Activated naive CD4-positive, alpha-beta T cell treated with anti-CD3 and anti-CD28 coated beads, Interleukin-2, amount 50 U/mL, for 24 hours (primary cell): ENCODE measurements at regions not wholly inside any gene's neighbourhood (a gene's known extent, or its start where the extent isn't known, plus 50 kb on each side); places are given as distances from the start of the nearest gene placed in this dataset.
"Not testable (repeated sequence)": the region's sequence is repeated elsewhere in the genome, so short reads cannot be mapped to it uniquely, and the experiment has no call there.

Experiments used
- H3K27ac Mint-ChIP-seq: one replicate; pipeline ENCODE4 v1.8.0; 2021; ENCODE audit warnings: mild to moderate bottlenecking, mixed read lengths
- H3K27me3 Mint-ChIP-seq: one replicate; pipeline ENCODE4 v1.8.0; 2021; ENCODE audit warnings: mixed read lengths
- H3K36me3 Mint-ChIP-seq: one replicate; pipeline ENCODE4 v1.8.0; 2021; ENCODE audit warnings: mixed read lengths
- H3K4me1 Mint-ChIP-seq: one replicate; pipeline ENCODE4 v1.8.0; 2021; ENCODE audit warnings: mixed read lengths
- H3K4me3 Mint-ChIP-seq: one replicate; pipeline ENCODE4 v1.8.0; 2021; ENCODE audit warnings: mild to moderate bottlenecking, mixed read lengths
- H3K9me3 Mint-ChIP-seq: one replicate; pipeline ENCODE4 v1.8.0; 2021; ENCODE audit warnings: mixed read lengths

- Mint-ChIP-seq H3K4me1 (no peaks in the 10 kb centered on the region), H3K9me3 (peaks cover 6% of the 10 kb centered on the region), H3K27me3 (no peaks in the 10 kb centered on the region), H3K36me3 (no peaks in the 10 kb centered on the region), H3K27ac (no peak overlapping the region), H3K4me3 (no peak overlapping the region)
Observed at GRCh38 chr5:27473307-27474046, 435.1 kb upstream of the CDH9 start.

GRCh38 chr5:27472871-27473270 lies 434.5 kb upstream of the CDH9 start:
- peaks cover 2% of the 10 kb centered on the region for H3K9me3 Mint-ChIP-seq
- H3K4me1 Mint-ChIP-seq: no peaks in the 10 kb centered on the region
- no peaks in the 10 kb centered on the region for H3K27me3 Mint-ChIP-seq
- H3K4me3 Mint-ChIP-seq: no peak overlapping the region
- no peak overlapping the region for H3K27ac Mint-ChIP-seq
- no peaks in the 10 kb centered on the region for H3K36me3 Mint-ChIP-seq

- no peak overlapping the region for H3K27ac Mint-ChIP-seq
- no peaks in the 10 kb centered on the region for H3K27me3 Mint-ChIP-seq
- no peak overlapping the region for H3K4me3 Mint-ChIP-seq
- no peaks in the 10 kb centered on the region for H3K36me3 Mint-ChIP-seq
- no peaks in the 10 kb centered on the region for H3K9me3 Mint-ChIP-seq
- no peaks in the 10 kb centered on the region for H3K4me1 Mint-ChIP-seq
Observed at GRCh38 chr5:27472000-27472763, 433.8 kb upstream of the CDH9 start.

- Mint-ChIP-seq H3K27me3 (no peaks in the 10 kb centered on the region), H3K9me3 (peaks cover 1% of the 10 kb centered on the region), H3K27ac (no peak overlapping the region), H3K36me3 (no peaks in the 10 kb centered on the region), H3K4me1 (no peaks in the 10 kb centered on the region), H3K4me3 (no peak overlapping the region)
Observed at GRCh38 chr5:27466959-27467358, 428.6 kb upstream of the CDH9 start.

- H3K36me3 Mint-ChIP-seq: no peaks in the 10 kb centered on the region
- H3K27me3 Mint-ChIP-seq: no peaks in the 10 kb centered on the region
- peaks cover 4% of the 10 kb centered on the region for H3K9me3 Mint-ChIP-seq
- no peak overlapping the region for H3K4me3 Mint-ChIP-seq
- H3K27ac Mint-ChIP-seq: no peak overlapping the region
- H3K4me1 Mint-ChIP-seq: no peaks in the 10 kb centered on the region
Observed at GRCh38 chr5:27465140-27465539, 426.8 kb upstream of the CDH9 start.

- H3K27me3 Mint-ChIP-seq: no peaks in the 10 kb centered on the region
- no peak overlapping the region for H3K27ac Mint-ChIP-seq
- peaks cover 4% of the 10 kb centered on the region for H3K9me3 Mint-ChIP-seq
- H3K4me3 Mint-ChIP-seq: no peak overlapping the region
- H3K36me3 Mint-ChIP-seq: no peaks in the 10 kb centered on the region
- H3K4me1 Mint-ChIP-seq: no peaks in the 10 kb centered on the region
Observed at GRCh38 chr5:27463446-27464149, 425.2 kb upstream of the CDH9 start.

GRCh38 chr5:27462936-27463335 lies 424.6 kb upstream of the CDH9 start:
- H3K27me3 Mint-ChIP-seq: no peaks in the 10 kb centered on the region
- H3K4me1 Mint-ChIP-seq: no peaks in the 10 kb centered on the region
- H3K27ac Mint-ChIP-seq: no peak overlapping the region
- H3K4me3 Mint-ChIP-seq: no peak overlapping the region
- peaks cover 4% of the 10 kb centered on the region for H3K9me3 Mint-ChIP-seq
- no peaks in the 10 kb centered on the region for H3K36me3 Mint-ChIP-seq

GRCh38 chr5:27458287-27458686 lies 419.9 kb upstream of the CDH9 start:
- Mint-ChIP-seq H3K27ac (no peak overlapping the region), H3K27me3 (no peaks in the 10 kb centered on the region), H3K4me3 (no peak overlapping the region), H3K36me3 (no peaks in the 10 kb centered on the region), H3K9me3 (peaks cover 4% of the 10 kb centered on the region), H3K4me1 (no peaks in the 10 kb centered on the region)

- H3K4me1 Mint-ChIP-seq: no peaks in the 10 kb centered on the region
- no peaks in the 10 kb centered on the region for H3K9me3 Mint-ChIP-seq
- no peak overlapping the region for H3K4me3 Mint-ChIP-seq
- no peaks in the 10 kb centered on the region for H3K27me3 Mint-ChIP-seq
- no peak overlapping the region for H3K27ac Mint-ChIP-seq
- H3K36me3 Mint-ChIP-seq: no peaks in the 10 kb centered on the region
Observed at GRCh38 chr5:27451377-27451776, 413.0 kb upstream of the CDH9 start.

- no peaks in the 10 kb centered on the region for H3K4me1 Mint-ChIP-seq
- no peaks in the 10 kb centered on the region for H3K36me3 Mint-ChIP-seq
- no peak overlapping the region for H3K4me3 Mint-ChIP-seq
- no peaks in the 10 kb centered on the region for H3K27me3 Mint-ChIP-seq
- H3K27ac Mint-ChIP-seq: no peak overlapping the region
- H3K9me3 Mint-ChIP-seq: no peaks in the 10 kb centered on the region
Observed at GRCh38 chr5:27450607-27451006, 412.2 kb upstream of the CDH9 start.

- not testable (repeated sequence) for H3K4me3 Mint-ChIP-seq, H3K9me3 Mint-ChIP-seq, H3K27ac Mint-ChIP-seq, H3K27me3 Mint-ChIP-seq, H3K36me3 Mint-ChIP-seq, H3K4me1 Mint-ChIP-seq
Observed at GRCh38 chr5:27439383-27439782, 401.0 kb upstream of the CDH9 start.

- peaks cover 6% of the 10 kb centered on the region for H3K9me3 Mint-ChIP-seq
- no peak overlapping the region for H3K4me3 Mint-ChIP-seq
- no peaks in the 10 kb centered on the region for H3K36me3 Mint-ChIP-seq
- H3K4me1 Mint-ChIP-seq: no peaks in the 10 kb centered on the region
- H3K27ac Mint-ChIP-seq: no peak overlapping the region
- H3K27me3 Mint-ChIP-seq: no peaks in the 10 kb centered on the region
Observed at GRCh38 chr5:27437594-27438200, 399.3 kb upstream of the CDH9 start.

GRCh38 chr5:27434335-27434734 lies 395.9 kb upstream of the CDH9 start:
- Mint-ChIP-seq H3K36me3 (no peaks in the 10 kb centered on the region), H3K4me3 (no peak overlapping the region), H3K4me1 (no peaks in the 10 kb centered on the region), H3K27me3 (no peaks in the 10 kb centered on the region), H3K9me3 (peaks cover 6% of the 10 kb centered on the region), H3K27ac (no peak overlapping the region)

GRCh38 chr5:27414099-27414498 lies 375.7 kb upstream of the CDH9 start:
- Mint-ChIP-seq H3K27me3 (no peaks in the 10 kb centered on the region), H3K36me3 (no peaks in the 10 kb centered on the region), H3K4me3 (no peak overlapping the region), H3K4me1 (no peaks in the 10 kb centered on the region), H3K9me3 (peaks cover 13% of the 10 kb centered on the region), H3K27ac (no peak overlapping the region)

- H3K27ac Mint-ChIP-seq: no peak overlapping the region
- no peaks in the 10 kb centered on the region for H3K27me3 Mint-ChIP-seq
- no peaks in the 10 kb centered on the region for H3K36me3 Mint-ChIP-seq
- H3K9me3 Mint-ChIP-seq: peaks cover 13% of the 10 kb centered on the region
- no peak overlapping the region for H3K4me3 Mint-ChIP-seq
- no peaks in the 10 kb centered on the region for H3K4me1 Mint-ChIP-seq
Observed at GRCh38 chr5:27412384-27412783, 374.0 kb upstream of the CDH9 start.

- Mint-ChIP-seq H3K9me3 (peaks cover 4% of the 10 kb centered on the region), H3K27ac (no peak overlapping the region), H3K36me3 (no peaks in the 10 kb centered on the region), H3K4me3 (no peak overlapping the region), H3K4me1 (no peaks in the 10 kb centered on the region), H3K27me3 (no peaks in the 10 kb centered on the region)
Observed at GRCh38 chr5:27406020-27406419, 367.6 kb upstream of the CDH9 start.
